IPS-15b (cell line): ENCODE measurements at regions not wholly inside any gene's neighbourhood (a gene's known extent, or its start where the extent isn't known, plus 50 kb on each side); places are given as distances from the start of the nearest gene placed in this dataset.

Experiments
- H3K27me3 ChIP-seq: one replicate; pipeline ENCODE4 v1.6.1; 2013; ENCODE audit warnings: low read length; ENCODE audit not compliant: control insufficient read depth, insufficient read depth
- H3K36me3 ChIP-seq: one replicate; pipeline ENCODE4 v1.6.1; 2013; ENCODE audit warnings: low read length; ENCODE audit not compliant: control insufficient read depth, insufficient read depth
- H3K4me1 ChIP-seq: one replicate; pipeline ENCODE4 v1.6.1; 2013; ENCODE audit warnings: mild to moderate bottlenecking, low read length; ENCODE audit not compliant: control insufficient read depth, insufficient read depth
- H3K4me3 ChIP-seq: one replicate; pipeline ENCODE4 v1.5.1; 2013; ENCODE audit warnings: low read depth, low read length
- H3K9ac ChIP-seq: one replicate; pipeline ENCODE4 v1.6.1; 2013; ENCODE audit warnings: low read depth, mild to moderate bottlenecking, low read length
- H3K9me3 ChIP-seq: one replicate; pipeline ENCODE4 v1.6.1; 2013; ENCODE audit warnings: mild to moderate bottlenecking, low read length; ENCODE audit not compliant: control insufficient read depth, insufficient read depth

DNA sequence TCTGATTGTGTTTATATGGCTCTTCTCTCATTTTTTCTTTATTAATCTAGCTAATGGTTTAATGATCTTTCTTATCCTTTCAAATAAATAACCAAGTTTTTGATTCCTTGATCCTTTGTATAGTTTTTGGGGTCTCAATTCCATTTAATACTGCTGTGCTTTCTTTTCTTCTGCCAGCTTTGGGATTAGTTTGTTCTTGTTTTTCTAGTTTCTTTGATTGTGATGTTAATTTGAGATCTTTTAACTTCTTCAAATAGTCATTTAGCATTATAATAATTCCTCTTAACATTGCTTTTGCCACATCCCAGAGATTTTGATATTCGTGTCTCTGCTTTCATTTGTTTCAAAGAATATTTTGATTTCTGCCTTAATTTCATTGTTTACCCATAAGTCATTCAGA, 1126.6 kb downstream of the NAALADL2 start:
- Histone ChIP-seq H3K4me1 (peaks cover 7% of the 10 kb centered on the region), H3K9me3 (no peaks in the 10 kb centered on the region), H3K36me3 (no peaks in the 10 kb centered on the region), H3K27me3 (no peaks in the 10 kb centered on the region), H3K9ac (no peak overlapping the region), H3K4me3 (no peak overlapping the region)

GRCh38 chr3:175983379-175983778, 1124.2 kb downstream of the NAALADL2 start:
- Histone ChIP-seq H3K9ac (no peak overlapping the region), H3K27me3 (no peaks in the 10 kb centered on the region), H3K4me1 (peaks cover 7% of the 10 kb centered on the region), H3K4me3 (no peak overlapping the region), H3K36me3 (no peaks in the 10 kb centered on the region), H3K9me3 (no peaks in the 10 kb centered on the region)

DNA sequence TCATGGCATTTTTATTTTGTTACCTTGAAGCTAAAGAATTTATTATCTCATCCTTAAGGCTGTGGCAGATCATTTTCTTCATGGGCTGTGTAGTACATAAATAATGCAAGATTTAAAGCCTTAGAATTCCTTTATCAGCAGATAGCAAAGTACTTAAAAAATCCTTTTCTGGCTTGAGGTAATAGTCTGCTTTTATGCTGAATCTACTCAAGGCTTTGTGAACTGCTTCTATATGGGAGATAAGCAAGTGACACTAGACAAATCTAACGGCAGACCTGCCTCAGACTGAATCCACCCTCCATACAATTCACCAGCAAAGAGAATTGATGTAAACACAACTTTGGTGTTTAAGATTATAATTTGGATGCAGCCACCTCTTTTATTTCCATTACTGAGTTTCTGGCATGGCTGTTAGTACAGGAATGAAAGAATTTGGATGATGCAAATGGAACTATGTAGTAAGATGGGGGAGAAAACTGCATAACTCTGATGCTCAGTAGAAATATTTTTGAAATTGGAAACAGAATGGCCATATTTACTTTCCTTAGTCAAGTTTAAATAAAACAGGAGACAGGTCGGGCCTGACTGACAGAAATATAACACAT, 1121.5 kb downstream of the NAALADL2 start:
- H3K4me3 ChIP-seq = no peak overlapping the region
- H3K9ac ChIP-seq = no peak overlapping the region
- no peaks in the 10 kb centered on the region for H3K36me3 ChIP-seq
- peaks cover 2% of the 10 kb centered on the region for H3K4me1 ChIP-seq
- no peaks in the 10 kb centered on the region for H3K9me3 ChIP-seq
- H3K27me3 ChIP-seq = no peaks in the 10 kb centered on the region

DNA sequence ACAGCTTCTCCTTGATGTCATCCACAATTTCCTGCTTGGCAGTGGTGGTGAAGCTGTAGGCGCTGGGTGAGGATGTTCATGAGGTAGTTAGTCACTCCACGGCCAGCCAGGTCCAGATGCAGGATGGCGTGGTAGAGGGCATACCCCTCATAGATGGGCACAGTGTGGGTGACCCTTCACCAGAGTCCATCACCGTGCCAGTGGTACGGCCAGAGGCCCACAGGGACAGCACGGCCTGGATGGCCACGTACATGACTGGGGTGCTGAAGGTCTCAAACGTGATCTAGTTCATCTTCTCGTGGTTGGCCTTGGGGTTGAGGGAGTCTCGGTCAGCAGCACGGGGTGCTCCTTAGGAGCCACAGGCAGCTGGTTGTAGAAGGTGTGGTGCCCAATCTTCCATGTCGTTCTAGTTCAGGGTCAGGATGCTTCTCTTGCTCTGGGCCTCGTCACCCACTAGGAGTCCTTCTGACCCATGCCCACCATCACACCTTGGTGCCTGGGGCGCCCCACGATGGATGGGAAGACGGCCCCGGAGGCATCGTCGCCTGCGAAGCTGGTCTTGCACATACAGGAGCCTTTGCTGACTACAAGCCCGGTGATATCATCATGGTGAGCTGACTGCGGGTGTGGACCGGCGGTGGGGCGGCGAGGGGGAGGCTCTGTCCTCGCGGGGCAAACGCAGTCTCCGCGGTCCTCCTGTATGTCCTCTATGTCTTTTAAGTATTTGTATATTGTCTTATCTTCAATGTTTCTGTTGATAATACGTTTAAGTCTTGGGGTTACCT, 1119.0 kb downstream of the NAALADL2 start:
- Histone ChIP-seq H3K27me3 (no peaks in the 10 kb centered on the region), H3K4me1 (no peaks in the 10 kb centered on the region), H3K4me3 (no peak overlapping the region), H3K9me3 (no peaks in the 10 kb centered on the region), H3K36me3 (no peaks in the 10 kb centered on the region), H3K9ac (no peak overlapping the region)

- H3K27me3 ChIP-seq = no peaks in the 10 kb centered on the region
- no peaks in the 10 kb centered on the region for H3K36me3 ChIP-seq
- no peaks in the 10 kb centered on the region for H3K9me3 ChIP-seq
- no peak overlapping the region for H3K9ac ChIP-seq
- no peaks in the 10 kb centered on the region for H3K4me1 ChIP-seq
- no peak overlapping the region for H3K4me3 ChIP-seq
These were observed 1110.3 kb downstream of the NAALADL2 start for GRCh38 chr3:175969456-175969855.

DNA sequence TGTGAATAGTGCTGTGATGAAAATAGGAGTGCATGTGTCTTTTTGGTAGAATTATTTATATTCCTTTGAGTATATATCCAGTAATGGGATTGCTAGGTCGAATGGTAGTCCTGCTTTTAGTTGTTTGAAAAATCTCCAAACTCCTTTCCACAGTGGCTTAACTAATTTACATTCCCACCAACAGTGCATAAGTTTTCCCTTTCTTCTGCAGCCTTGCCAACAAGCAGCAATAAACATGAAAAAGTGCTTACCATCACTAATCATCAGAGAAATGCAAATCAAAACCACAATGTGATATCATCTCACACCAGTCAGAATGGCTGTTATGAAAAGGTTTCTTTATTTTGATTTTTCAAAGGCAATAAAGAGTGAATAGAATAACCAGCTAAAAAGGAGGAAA, 1105.9 kb downstream of the NAALADL2 start:
- Histone ChIP-seq H3K36me3 (no peaks in the 10 kb centered on the region), H3K27me3 (no peaks in the 10 kb centered on the region), H3K9ac (no peak overlapping the region), H3K9me3 (no peaks in the 10 kb centered on the region), H3K4me3 (no peak overlapping the region), H3K4me1 (no peaks in the 10 kb centered on the region)

DNA sequence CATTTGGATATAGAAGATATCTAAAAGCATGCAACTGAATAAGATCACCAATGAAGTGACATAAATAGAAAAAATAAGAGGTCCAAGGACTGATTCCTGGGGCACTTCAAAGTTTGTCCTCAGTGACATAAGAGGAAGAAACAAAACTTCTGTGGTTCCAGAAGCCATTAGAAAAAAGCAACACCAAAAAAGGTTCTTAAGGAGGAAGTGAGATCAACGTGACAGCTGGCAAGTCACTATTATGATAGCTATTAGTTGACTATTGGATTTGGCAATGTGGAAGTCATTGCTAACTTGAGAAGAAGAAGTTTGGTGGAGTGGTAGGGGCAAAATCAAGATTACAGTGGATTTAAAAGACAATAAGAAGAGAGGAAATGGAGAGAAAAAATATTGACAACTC, 1098.3 kb downstream of the NAALADL2 start:
- Histone ChIP-seq H3K9me3 (no peaks in the 10 kb centered on the region), H3K9ac (no peak overlapping the region)

DNA sequence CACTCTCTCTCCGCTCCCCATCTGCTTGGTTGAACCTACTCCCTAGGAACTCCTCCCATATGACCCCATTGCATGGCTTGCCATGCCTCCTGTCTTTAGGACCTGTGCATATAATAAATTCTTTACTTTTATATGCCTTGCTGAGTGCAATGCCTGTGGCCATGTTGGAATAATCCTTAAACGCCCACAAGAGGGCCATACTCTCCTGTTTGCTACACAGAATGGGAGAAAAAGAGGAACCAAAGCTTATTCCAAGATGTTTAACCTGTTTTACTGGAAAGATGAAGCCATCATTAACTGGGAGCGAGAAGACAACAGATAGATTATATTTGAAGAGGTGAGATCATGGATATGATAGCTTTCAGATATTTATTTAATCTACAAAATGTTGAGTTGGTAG, 1097.8 kb downstream of the NAALADL2 start:
- Histone ChIP-seq H3K27me3 (no peaks in the 10 kb centered on the region), H3K36me3 (no peaks in the 10 kb centered on the region), H3K9ac (no peak overlapping the region), H3K9me3 (no peaks in the 10 kb centered on the region), H3K4me1 (no peaks in the 10 kb centered on the region), H3K4me3 (no peak overlapping the region)

More for the DNA sequence above, 1098.3 kb downstream of the NAALADL2 start:
- Histone ChIP-seq H3K36me3 (no peaks in the 10 kb centered on the region), H3K4me3 (no peak overlapping the region), H3K4me1 (no peaks in the 10 kb centered on the region), H3K27me3 (no peaks in the 10 kb centered on the region)

- Histone ChIP-seq H3K4me1 (no peaks in the 10 kb centered on the region), H3K9me3 (no peaks in the 10 kb centered on the region), H3K36me3 (no peaks in the 10 kb centered on the region)
These were observed 1092.0 kb downstream of the NAALADL2 start for GRCh38 chr3:175951047-175951694.

GRCh38 chr3:175948041-175948440, 1088.9 kb downstream of the NAALADL2 start:
- Histone ChIP-seq H3K27me3 (no peaks in the 10 kb centered on the region), H3K4me3 (no peak overlapping the region), H3K9me3 (no peaks in the 10 kb centered on the region), H3K9ac (no peak overlapping the region), H3K36me3 (no peaks in the 10 kb centered on the region), H3K4me1 (no peaks in the 10 kb centered on the region)

More at GRCh38 chr3:175951047-175951694, 1092.0 kb downstream of the NAALADL2 start:
- H3K4me3 ChIP-seq = no peak overlapping the region
- no peaks in the 10 kb centered on the region for H3K27me3 ChIP-seq
- no peak overlapping the region for H3K9ac ChIP-seq

DNA sequence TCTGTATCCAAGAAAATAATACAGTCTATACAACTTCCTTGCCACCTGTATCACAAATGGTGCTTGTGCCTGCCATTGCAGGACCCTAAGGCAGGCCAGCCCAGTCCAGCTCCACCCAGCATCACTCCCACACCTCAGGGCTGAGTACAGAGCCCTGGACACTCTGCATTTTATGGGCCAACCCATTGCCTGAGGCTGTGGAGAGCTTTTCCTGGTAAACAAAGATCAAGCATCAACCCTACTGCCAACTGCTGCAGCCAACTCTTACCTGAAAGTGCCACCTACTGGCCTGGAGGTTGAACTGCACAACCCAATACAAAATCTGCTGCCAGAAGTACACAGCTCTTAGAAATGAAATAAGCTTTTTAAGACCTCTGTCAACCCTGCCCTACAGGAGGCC, 1082.2 kb downstream of the NAALADL2 start:
- Histone ChIP-seq H3K4me3 (no peak overlapping the region), H3K9ac (no peak overlapping the region), H3K27me3 (no peaks in the 10 kb centered on the region), H3K36me3 (peaks cover 4% of the 10 kb centered on the region), H3K4me1 (no peaks in the 10 kb centered on the region), H3K9me3 (no peaks in the 10 kb centered on the region)

- Histone ChIP-seq H3K4me3 (no peak overlapping the region), H3K36me3 (peaks cover 7% of the 10 kb centered on the region), H3K9me3 (peaks cover 3% of the 10 kb centered on the region), H3K27me3 (no peaks in the 10 kb centered on the region), H3K4me1 (no peaks in the 10 kb centered on the region), H3K9ac (no peak overlapping the region)
These were observed 1081.7 kb downstream of the NAALADL2 start for GRCh38 chr3:175940881-175941280.
